ENCODE measurements at regions not wholly inside any gene's neighbourhood (a gene's known extent, or its start where the extent isn't known, plus 50 kb on each side); places are given as distances from the start of the nearest gene placed in this dataset.

DNA sequence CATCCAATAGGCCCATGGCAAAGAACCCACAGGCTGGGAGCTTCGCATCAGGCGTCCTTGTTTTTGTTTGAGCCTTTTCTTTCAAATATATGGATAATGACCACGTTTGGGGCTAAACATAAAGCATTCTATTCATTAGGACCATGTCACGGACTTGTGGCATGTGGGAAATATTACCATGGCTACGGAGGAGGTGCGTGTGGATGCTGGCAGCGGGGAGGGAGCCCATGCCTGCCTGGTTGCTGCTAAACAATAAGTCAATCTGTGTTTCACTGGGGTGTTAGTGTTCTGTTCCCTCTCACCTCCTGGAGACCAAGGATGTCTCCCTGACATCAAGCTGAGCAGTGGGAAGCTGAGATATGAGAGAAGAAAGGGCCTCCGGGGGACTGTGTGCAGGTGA lies 121.1 kb downstream of the IRS2 start:
- TF ChIP-seq, protein P1, sequence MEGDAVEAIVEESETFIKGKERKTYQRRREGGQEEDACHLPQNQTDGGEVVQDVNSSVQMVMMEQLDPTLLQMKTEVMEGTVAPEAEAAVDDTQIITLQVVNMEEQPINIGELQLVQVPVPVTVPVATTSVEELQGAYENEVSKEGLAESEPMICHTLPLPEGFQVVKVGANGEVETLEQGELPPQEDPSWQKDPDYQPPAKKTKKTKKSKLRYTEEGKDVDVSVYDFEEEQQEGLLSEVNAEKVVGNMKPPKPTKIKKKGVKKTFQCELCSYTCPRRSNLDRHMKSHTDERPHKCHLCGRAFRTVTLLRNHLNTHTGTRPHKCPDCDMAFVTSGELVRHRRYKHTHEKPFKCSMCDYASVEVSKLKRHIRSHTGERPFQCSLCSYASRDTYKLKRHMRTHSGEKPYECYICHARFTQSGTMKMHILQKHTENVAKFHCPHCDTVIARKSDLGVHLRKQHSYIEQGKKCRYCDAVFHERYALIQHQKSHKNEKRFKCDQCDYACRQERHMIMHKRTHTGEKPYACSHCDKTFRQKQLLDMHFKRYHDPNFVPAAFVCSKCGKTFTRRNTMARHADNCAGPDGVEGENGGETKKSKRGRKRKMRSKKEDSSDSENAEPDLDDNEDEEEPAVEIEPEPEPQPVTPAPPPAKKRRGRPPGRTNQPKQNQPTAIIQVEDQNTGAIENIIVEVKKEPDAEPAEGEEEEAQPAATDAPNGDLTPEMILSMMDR (IDR thresholded peaks at IDR 0.05), result no peak
- TF ChIP-seq POLR2A (IDR thresholded peaks at IDR 0.05), result no peak
